ENCODE measurements at regions not wholly inside any gene's neighbourhood (a gene's known extent, or its start where the extent isn't known, plus 50 kb on each side); places are given as distances from the start of the nearest gene placed in this dataset.

GRCh38 chr16:85550422-85550864 is 62.7 kb upstream of the GSE1 start:
- Histone ChIP-seq H3K9ac (ENCODE audit: low read depth, low read length) (no peak overlapping the region), H3K27me3 (ENCODE audit: insufficient read depth, low read length) (peaks cover 6% of the 10 kb centered on the region), H3K27ac (ENCODE audit: low read depth, low read length) (no peak overlapping the region), H3K4me1 (ENCODE audit: insufficient read depth, low read length) (peaks cover 4% of the 10 kb centered on the region), H3K4me3 (ENCODE audit: low read length) (no peak overlapping the region), H3K9me3 (ENCODE audit: insufficient read depth, low read depth, low read length) (no peaks in the 10 kb centered on the region), H3K36me3 (ENCODE audit: insufficient read depth, low read length) (no peaks in the 10 kb centered on the region)
- 83% methylated on average over 14 of the region's 14 CpGs for WGBS

- Histone ChIP-seq H3K36me3 (ENCODE audit: insufficient read depth, low read length) (no peaks in the 10 kb centered on the region), H3K4me3 (ENCODE audit: low read length) (no peak overlapping the region), H3K27ac (ENCODE audit: low read depth, low read length) (peak overlapping the region; percentile 13; the same call in 1 of the 2 replicates), H3K9me3 (ENCODE audit: insufficient read depth, low read depth, low read length) (no peaks in the 10 kb centered on the region), H3K4me1 (ENCODE audit: insufficient read depth, low read length) (peaks cover 4% of the 10 kb centered on the region), H3K27me3 (ENCODE audit: insufficient read depth, low read length) (peaks cover 6% of the 10 kb centered on the region), H3K9ac (ENCODE audit: low read depth, low read length) (no peak overlapping the region)
- WGBS: 74% methylated on average over 25 of the region's 25 CpGs
These were observed 61.9 kb upstream of the GSE1 start for GRCh38 chr16:85550953-85551924.

GRCh38 chr16:85552980-85553435 is 60.1 kb upstream of the GSE1 start:
- peak overlapping the region; percentile 71 for H3K9ac ChIP-seq (ENCODE audit: low read depth, low read length)
- peaks cover 9% of the 10 kb centered on the region for H3K4me1 ChIP-seq (ENCODE audit: insufficient read depth, low read length)
- no peaks in the 10 kb centered on the region for H3K36me3 ChIP-seq (ENCODE audit: insufficient read depth, low read length)
- peak overlapping the region; percentile 72 for H3K4me3 ChIP-seq (ENCODE audit: low read length)
- H3K27ac ChIP-seq (ENCODE audit: low read depth, low read length): peak overlapping the region; percentile 87; the same call in 1 of the 2 replicates
- peaks cover 6% of the 10 kb centered on the region for H3K27me3 ChIP-seq (ENCODE audit: insufficient read depth, low read length)
- under 1% methylated on average over 43 of the region's 43 CpGs for WGBS
- no peaks in the 10 kb centered on the region for H3K9me3 ChIP-seq (ENCODE audit: insufficient read depth, low read depth, low read length)

GRCh38 chr16:85553436-85554113 is 59.5 kb upstream of the GSE1 start:
- WGBS: under 1% methylated on average over 57 of the region's 57 CpGs

GRCh38 chr16:85554114-85554888 is 58.8 kb upstream of the GSE1 start:
- Histone ChIP-seq H3K36me3 (ENCODE audit: insufficient read depth, low read length) (no peaks in the 10 kb centered on the region), H3K27me3 (ENCODE audit: insufficient read depth, low read length) (peaks cover 6% of the 10 kb centered on the region), H3K4me1 (ENCODE audit: insufficient read depth, low read length) (peaks cover 16% of the 10 kb centered on the region), H3K4me3 (ENCODE audit: low read length) (peak overlapping the region; percentile 72), H3K9ac (ENCODE audit: low read depth, low read length) (peak overlapping the region; percentile 66), H3K27ac (ENCODE audit: low read depth, low read length) (peak overlapping the region; percentile 87; the same call in 1 of the 2 replicates), H3K9me3 (ENCODE audit: insufficient read depth, low read depth, low read length) (no peaks in the 10 kb centered on the region)
- under 1% methylated on average over 39 of the region's 49 CpGs for WGBS

More at GRCh38 chr16:85553436-85554113, 59.5 kb upstream of the GSE1 start:
- no peaks in the 10 kb centered on the region for H3K9me3 ChIP-seq (ENCODE audit: insufficient read depth, low read depth, low read length)
- peaks cover 6% of the 10 kb centered on the region for H3K27me3 ChIP-seq (ENCODE audit: insufficient read depth, low read length)
- peak overlapping the region; percentile 72 for H3K4me3 ChIP-seq (ENCODE audit: low read length)
- H3K27ac ChIP-seq (ENCODE audit: low read depth, low read length): peak overlapping the region; percentile 87; the same call in 1 of the 2 replicates
- peak overlapping the region; percentile 71 for H3K9ac ChIP-seq (ENCODE audit: low read depth, low read length)
- H3K36me3 ChIP-seq (ENCODE audit: insufficient read depth, low read length): no peaks in the 10 kb centered on the region
- peaks cover 14% of the 10 kb centered on the region for H3K4me1 ChIP-seq (ENCODE audit: insufficient read depth, low read length)

- peaks cover 20% of the 10 kb centered on the region for H3K4me1 ChIP-seq (ENCODE audit: insufficient read depth, low read length)
- peak overlapping the region; percentile 68 for H3K9ac ChIP-seq (ENCODE audit: low read depth, low read length)
- peak overlapping the region; percentile 72 for H3K4me3 ChIP-seq (ENCODE audit: low read length)
- under 1% methylated on average over 60 of the region's 62 CpGs for WGBS
- no peaks in the 10 kb centered on the region for H3K9me3 ChIP-seq (ENCODE audit: insufficient read depth, low read depth, low read length)
- H3K36me3 ChIP-seq (ENCODE audit: insufficient read depth, low read length): no peaks in the 10 kb centered on the region
- H3K27me3 ChIP-seq (ENCODE audit: insufficient read depth, low read length): peaks cover 6% of the 10 kb centered on the region
- H3K27ac ChIP-seq (ENCODE audit: low read depth, low read length): peak overlapping the region; percentile 72; the same call in 1 of the 2 replicates
These were observed 58.0 kb upstream of the GSE1 start for GRCh38 chr16:85554889-85555718.

GRCh38 chr16:85555719-85556455 is 57.2 kb upstream of the GSE1 start:
- H3K9me3 ChIP-seq (ENCODE audit: insufficient read depth, low read depth, low read length): no peaks in the 10 kb centered on the region
- peak overlapping the region; percentile 70; the same call in 1 of the 2 replicates for H3K27ac ChIP-seq (ENCODE audit: low read depth, low read length)
- H3K27me3 ChIP-seq (ENCODE audit: insufficient read depth, low read length): peaks cover 6% of the 10 kb centered on the region
- H3K36me3 ChIP-seq (ENCODE audit: insufficient read depth, low read length): no peaks in the 10 kb centered on the region
- peak overlapping the region; percentile 68 for H3K9ac ChIP-seq (ENCODE audit: low read depth, low read length)
- H3K4me3 ChIP-seq (ENCODE audit: low read length): peak overlapping the region; percentile 72
- peaks cover 20% of the 10 kb centered on the region for H3K4me1 ChIP-seq (ENCODE audit: insufficient read depth, low read length)
- under 1% methylated on average over 43 of the region's 43 CpGs for WGBS

GRCh38 chr16:85556456-85557082 is 56.6 kb upstream of the GSE1 start:
- Histone ChIP-seq H3K4me3 (ENCODE audit: low read length) (peak overlapping the region; percentile 72), H3K4me1 (ENCODE audit: insufficient read depth, low read length) (peaks cover 21% of the 10 kb centered on the region), H3K36me3 (ENCODE audit: insufficient read depth, low read length) (no peaks in the 10 kb centered on the region), H3K9me3 (ENCODE audit: insufficient read depth, low read depth, low read length) (no peaks in the 10 kb centered on the region), H3K27me3 (ENCODE audit: insufficient read depth, low read length) (peaks cover 6% of the 10 kb centered on the region), H3K27ac (ENCODE audit: low read depth, low read length) (peak overlapping the region; percentile 70; the same call in 1 of the 2 replicates), H3K9ac (ENCODE audit: low read depth, low read length) (peak overlapping the region; percentile 68; the same call in 1 of the 2 replicates)
- WGBS: under 1% methylated on average over 65 of the region's 65 CpGs
